GM10266 (cell line): ENCODE measurements at regions not wholly inside any gene's neighbourhood (a gene's known extent, or its start where the extent isn't known, plus 50 kb on each side); places are given as distances from the start of the nearest gene placed in this dataset.

Experiments used
- DNase-seq: peaks from one replicate; pipeline ENCODE4 v3.0.0; 2012; ENCODE audit errors: extremely low spot score
- CTCF ChIP-seq: IDR thresholded peaks from 2 replicates; pipeline ENCODE4 v1.5.1; 2012; ENCODE audit warnings: mild to moderate bottlenecking, low read depth; ENCODE audit not compliant: control insufficient read depth, insufficient read depth; ENCODE audit errors: missing control alignments

DNA sequence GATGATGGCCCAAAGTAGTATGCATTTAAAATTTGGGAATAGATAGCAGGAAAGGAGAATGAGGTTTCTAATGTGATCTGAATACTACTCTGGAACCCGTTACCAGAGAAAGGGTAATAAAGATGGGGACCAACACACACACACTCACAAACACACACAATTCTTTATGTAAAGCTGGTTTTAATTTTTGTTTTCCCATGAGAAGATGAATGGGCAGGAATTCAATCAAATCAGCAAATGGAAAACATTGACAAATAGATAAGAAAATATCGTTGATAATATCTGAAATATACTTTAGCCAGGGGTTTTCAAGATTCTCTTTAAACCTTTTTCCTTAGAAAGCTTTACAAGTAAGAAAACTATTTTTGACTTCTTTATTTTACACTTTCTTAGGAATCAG is 303.0 kb downstream of the PRL start:
- no peak for DNase-seq
- no peak for TF ChIP-seq CTCF

- DNase-seq = no peak
- no peak for TF ChIP-seq CTCF
Observed at GRCh38 chr6:21994821-21995220, 302.0 kb downstream of the PRL start.

DNA sequence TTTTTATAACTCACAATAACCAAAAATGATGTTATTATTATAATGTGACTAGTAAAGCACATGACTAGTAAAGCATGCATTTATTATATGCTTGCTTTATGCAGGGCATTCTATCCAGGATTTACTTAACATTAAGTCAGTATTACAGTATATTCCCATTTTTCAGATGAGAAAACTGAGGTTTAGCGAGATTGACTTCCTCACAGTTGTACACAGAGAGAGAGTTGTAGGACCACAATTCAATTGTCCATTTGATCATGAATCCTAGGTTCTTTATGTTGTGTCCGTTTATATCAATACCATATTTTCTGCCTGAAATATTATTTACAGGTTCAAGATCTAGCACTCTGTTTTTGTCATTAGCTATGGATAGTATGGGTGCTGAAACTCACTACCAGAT is 301.5 kb downstream of the PRL start:
- no peak for TF ChIP-seq CTCF

GRCh38 chr6:21996425-21997118 is 300.3 kb downstream of the PRL start:
- DNase-seq = no peak

More for the DNA sequence above, 301.5 kb downstream of the PRL start:
- DNase-seq = no peak

DNA sequence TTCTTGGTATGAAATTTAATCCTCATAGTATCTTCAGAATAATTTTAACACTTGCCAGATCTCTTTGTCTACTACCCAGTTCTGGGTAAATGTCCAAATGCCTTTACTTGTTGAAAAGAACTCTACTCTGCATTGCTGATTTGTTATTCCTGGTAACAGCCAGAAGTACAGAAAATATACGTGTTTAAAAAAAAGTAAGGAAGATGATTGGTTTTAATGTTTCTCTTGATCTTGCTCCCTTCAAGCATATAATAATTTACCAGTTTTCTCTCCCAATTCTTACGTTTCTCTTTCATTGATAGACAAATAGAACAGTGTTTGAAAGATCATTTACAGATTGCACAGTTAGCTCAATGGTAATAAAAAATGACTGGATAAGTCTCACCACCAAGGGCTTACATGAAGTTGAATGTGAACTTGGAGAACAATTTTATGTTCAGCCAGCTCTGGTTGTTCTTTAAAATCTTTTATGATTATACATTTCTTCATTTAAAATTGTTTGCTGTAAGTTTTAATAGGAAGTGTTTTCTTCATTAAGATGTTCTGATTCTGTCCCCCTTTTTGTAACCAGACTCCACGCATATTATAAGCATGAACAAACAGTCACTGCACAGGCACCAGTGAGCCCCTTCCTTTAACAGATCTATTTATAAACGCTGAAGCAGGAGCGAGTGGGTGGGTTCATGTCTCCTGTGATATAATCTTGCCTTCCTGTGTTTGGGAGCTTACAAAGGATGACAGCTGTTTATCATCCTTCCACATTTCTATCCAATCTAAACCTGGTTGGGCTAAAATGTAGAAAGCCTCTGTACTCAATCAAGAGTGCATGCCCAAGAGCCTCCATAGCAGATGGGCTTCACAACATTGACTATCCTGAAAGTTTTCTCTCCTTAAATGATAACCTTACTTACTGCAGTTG is 299.5 kb downstream of the PRL start:
- TF ChIP-seq CTCF = no peak
- no peak for DNase-seq

More at GRCh38 chr6:21996425-21997118, 300.3 kb downstream of the PRL start:
- TF ChIP-seq CTCF = no peak

- no peak for DNase-seq
- no peak for TF ChIP-seq CTCF
Observed at GRCh38 chr6:21998582-21998981, 298.3 kb downstream of the PRL start.
